Astrocyte of the cerebellum (primary cell): ENCODE measurements at regions not wholly inside any gene's neighbourhood (a gene's known extent, or its start where the extent isn't known, plus 50 kb on each side); places are given as distances from the start of the nearest gene placed in this dataset.
"Not testable (repeated sequence)": the region's sequence is repeated elsewhere in the genome, so short reads cannot be mapped to it uniquely, and the experiment has no call there.

Experiments
- DNase-seq: peaks from one replicate; pipeline ENCODE4 v3.0.0-alpha.2; 2011; ENCODE audit warnings: low read depth
- H3K4me3 ChIP-seq: 2 replicates; pipeline ENCODE4 v1.5.1; 2011; ENCODE audit warnings: mild to moderate bottlenecking, low read depth, low read length, moderate library complexity
- in situ Hi-C: cut with HindIII; loops from 2 replicates; pipeline ENCODE4 v1.10.0; 2017; ENCODE audit warnings: low sequenced_read_pairs
- TF ChIP-seq, protein P1 (sequence below): IDR thresholded peaks from 2 replicates; pipeline ENCODE4 v1.5.1; 2012; ENCODE audit warnings: low read length, low read depth, moderate library complexity, mild to moderate bottlenecking; ENCODE audit errors: missing control alignments

DNA sequence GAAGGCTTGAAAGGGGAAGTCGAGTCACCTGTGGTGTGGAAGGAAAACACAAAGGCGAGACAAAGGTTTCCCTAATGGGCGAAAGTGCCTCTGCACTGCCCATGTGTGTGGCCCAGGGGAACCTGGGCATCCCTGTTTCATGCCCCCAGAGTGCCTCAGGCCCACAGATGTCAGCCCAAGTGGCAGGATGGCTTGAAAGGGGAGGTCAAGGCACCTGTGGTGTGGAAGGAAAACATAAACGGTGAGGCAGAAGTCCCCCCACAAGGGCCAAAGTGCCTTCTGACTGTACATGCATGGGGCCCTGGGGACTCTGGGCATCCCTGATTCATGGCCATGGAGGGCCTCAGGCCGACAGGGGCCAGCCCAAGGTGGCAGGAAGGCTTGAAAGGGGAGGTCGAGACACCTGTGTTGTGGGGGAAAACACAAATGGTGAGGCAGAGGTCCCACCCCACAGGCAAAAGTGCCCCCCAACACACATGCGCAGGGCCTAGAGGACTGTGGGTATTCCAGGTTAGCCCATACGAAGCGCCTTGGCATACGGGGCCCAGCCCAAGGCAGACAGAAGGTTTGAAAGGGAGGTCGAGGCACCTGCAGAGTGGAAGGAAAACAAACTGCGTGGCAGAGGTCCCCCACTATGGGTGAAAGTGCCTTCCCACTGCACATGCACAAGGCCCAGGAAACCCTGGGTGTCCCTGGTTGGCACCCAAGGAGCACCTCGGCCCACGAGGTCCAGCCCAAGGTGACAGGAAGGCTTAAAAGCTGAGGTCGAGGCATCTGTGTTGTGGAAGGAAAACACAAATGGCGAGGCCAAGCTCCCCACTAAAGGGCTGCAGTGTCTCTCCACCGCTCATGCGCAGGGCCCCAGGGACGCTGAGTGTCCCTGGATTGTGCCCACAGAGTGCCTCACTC is 382.3 kb downstream of the ALG10 start:
- in situ Hi-C loops = no loop called here
- H3K4me3 ChIP-seq = no peak overlapping the region
- DNase-seq = no peak
- TF ChIP-seq, protein P1, sequence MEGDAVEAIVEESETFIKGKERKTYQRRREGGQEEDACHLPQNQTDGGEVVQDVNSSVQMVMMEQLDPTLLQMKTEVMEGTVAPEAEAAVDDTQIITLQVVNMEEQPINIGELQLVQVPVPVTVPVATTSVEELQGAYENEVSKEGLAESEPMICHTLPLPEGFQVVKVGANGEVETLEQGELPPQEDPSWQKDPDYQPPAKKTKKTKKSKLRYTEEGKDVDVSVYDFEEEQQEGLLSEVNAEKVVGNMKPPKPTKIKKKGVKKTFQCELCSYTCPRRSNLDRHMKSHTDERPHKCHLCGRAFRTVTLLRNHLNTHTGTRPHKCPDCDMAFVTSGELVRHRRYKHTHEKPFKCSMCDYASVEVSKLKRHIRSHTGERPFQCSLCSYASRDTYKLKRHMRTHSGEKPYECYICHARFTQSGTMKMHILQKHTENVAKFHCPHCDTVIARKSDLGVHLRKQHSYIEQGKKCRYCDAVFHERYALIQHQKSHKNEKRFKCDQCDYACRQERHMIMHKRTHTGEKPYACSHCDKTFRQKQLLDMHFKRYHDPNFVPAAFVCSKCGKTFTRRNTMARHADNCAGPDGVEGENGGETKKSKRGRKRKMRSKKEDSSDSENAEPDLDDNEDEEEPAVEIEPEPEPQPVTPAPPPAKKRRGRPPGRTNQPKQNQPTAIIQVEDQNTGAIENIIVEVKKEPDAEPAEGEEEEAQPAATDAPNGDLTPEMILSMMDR = no peak

DNA sequence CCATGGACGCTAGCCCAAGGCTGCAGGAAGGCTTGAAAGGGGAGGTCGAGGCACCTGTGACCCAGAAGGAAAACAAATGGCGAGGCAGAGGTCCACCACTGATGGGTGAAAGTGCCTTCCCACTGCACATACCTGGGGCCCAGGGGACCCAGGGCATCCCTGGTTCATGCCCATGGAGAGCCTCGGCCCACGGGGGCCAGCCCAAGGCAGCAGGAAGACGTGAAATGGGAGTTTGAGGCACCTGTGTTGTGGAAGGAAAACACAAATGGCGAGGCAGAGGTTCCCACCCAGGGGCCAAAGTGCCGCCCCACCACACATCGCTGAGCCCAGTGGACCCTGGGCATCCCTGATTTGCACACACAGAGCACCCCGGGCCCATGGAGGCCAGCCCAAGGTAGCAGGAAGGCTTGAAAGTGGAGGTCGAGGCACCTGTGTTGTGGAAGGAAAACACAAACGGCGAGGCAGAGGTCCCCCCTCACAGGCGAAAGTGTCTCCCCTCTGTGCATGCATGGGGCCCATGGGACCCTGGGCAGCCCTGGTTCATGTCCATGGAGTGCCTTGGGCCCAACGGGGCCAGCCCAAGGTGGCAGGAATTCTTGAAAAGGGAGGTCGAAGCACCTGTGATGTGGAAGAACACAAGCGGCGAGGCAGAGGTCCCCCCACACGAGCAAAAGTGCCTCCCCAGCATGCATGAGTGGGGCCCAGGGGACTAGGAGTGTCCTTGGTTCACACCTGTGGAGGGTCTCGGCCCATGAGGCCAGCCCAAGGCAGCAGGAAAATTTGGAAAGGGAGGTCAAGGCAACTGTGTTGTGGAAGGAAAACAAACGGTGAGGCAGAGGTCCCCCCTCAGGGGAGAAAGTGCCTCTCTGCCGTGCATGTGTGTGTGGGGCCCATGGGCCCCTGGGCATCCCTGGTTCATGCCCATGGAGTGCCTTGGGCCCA is 383.3 kb downstream of the ALG10 start:
- DNase-seq = no peak
- no peak overlapping the region for H3K4me3 ChIP-seq
- in situ Hi-C loops = no loop called here
- TF ChIP-seq, protein P1 = no peak

DNA sequence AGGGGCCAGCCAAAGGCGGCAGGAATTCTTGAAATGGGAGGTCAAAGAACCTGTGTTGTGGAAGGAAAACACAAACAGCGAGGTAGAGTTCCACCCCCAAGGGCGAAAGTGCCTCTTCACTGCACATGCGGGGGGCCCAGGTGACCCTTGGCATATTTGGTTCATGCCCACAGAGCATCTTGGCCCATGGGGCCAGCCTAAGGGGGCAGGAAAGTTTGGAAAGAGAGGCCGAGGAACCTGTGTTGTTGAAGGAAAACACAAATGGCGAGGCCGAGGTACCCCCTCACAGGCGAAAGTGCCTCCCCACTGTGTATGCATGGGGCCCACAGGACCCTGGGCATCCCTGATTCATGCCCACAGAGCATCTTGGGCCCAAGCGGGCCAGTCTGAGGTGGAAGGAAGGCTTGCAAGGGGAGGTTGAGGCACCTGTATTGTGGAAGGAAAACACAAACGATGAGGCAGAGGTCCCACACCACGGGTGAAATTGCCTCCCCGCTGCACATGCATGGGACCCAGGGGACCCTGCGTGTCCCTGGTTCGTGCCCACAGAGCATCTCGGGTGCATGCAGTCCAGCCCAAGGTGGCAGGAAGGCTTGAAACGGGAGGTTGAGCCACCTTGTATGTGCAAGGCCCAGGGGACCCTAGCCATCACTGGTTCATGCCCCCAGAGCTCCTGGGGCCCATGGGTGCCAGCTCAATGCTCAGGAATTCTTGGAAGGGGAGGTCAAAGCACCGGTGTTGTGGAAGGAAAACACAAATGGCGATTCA is 384.1 kb downstream of the ALG10 start:
- TF ChIP-seq, protein P1 = no peak
- DNase-seq = no peak
- no peak overlapping the region for H3K4me3 ChIP-seq
- in situ Hi-C loops = no loop called here

DNA sequence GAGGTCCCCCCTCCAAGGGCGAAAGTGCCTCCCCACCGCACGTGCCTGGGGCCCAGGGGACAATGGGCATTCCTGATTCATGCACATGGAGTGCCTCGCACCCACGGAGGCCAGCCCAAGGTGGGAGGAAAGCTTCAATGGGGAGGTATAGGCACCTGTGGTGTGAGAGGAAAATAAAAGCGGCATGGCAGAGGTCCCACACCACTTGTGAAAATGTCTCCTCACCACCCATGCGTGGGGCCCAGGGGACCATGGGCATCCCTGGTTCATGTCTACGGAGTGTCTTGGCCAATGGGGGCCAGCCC is 384.7 kb downstream of the ALG10 start:
- DNase-seq = no peak
- in situ Hi-C loops = no loop called here
- TF ChIP-seq, protein P1 = no peak
- no peak overlapping the region for H3K4me3 ChIP-seq

DNA sequence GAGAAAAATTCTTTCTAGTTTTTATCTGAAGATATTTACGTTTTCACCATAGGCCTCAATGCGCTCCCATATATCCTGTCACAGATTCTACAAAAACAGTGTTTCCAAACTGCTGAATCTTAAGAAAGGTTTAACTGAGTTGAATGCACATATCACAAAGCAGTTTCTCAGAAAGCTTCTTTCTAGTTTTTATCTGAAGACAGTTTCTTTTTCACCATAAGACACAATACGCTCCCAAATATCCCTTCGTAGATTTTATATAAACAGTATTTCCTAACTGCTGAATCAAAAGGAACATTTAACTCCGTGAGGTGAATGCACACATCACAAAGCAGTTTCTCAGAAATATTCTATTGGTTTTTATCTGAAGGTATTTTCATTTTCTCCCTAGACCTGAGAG is 385.5 kb downstream of the ALG10 start:
- in situ Hi-C loops = no loop called here
- TF ChIP-seq, protein P1 = no peak
- no peak for DNase-seq
- no peak overlapping the region for H3K4me3 ChIP-seq

DNA sequence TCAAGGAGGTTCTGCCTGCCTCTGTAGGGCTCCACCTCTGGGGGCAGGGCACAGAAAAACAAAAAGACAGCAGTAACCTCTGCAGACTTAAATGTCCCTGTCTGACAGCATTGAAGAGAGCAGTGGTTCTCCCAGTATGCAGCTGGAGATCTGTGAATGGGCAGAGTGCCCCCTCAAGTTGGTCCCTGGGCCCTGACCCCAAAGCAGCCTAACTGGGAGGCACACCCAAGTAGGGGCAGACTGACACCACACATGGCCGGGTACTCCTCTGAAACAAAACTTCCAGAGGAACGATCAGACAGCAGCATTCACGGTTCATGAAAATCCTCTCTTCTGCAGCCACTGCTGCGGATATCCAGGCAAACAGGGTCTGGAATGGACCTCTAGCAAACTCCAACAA is 409.2 kb downstream of the ALG10 start:
- not testable (repeated sequence) for DNase-seq, H3K4me3 ChIP-seq
- in situ Hi-C loops = loop anchor here (25.0 kb wide), 1 partner anchor 106 kb away; no protein-coding TSS in a partner anchor
